DMS79 treated with DMSO at 0.1 percent for 48 hours (cell line): ENCODE measurements at regions not wholly inside any gene's neighbourhood (a gene's known extent, or its start where the extent isn't known, plus 50 kb on each side); places are given as distances from the start of the nearest gene placed in this dataset.
"Not testable (repeated sequence)": the region's sequence is repeated elsewhere in the genome, so short reads cannot be mapped to it uniquely, and the experiment has no call there.

Source experiments
- DNase-seq: peaks from one replicate; lab custom pipeline; 2025; lab: John Stamatoyannopoulos, UW

- no peak for DNase-seq
Measured at GRCh38 chr18:61676773-61677434, 215.9 kb downstream of the RNF152 start.

- no peak for DNase-seq
Measured at GRCh38 chr18:61669320-61669719, 223.5 kb downstream of the RNF152 start.

- no peak for DNase-seq
Measured at GRCh38 chr18:61666876-61667590, 225.8 kb downstream of the RNF152 start.

- DNase-seq = no peak
Measured at GRCh38 chr18:61664419-61665084, 228.3 kb downstream of the RNF152 start.

- no peak for DNase-seq
Measured at GRCh38 chr18:61662726-61663125, 230.1 kb downstream of the RNF152 start.

- DNase-seq = no peak
Measured at GRCh38 chr18:61658431-61658830, 234.4 kb downstream of the RNF152 start.

- DNase-seq = no peak
Measured at GRCh38 chr18:61657066-61657732, 235.6 kb downstream of the RNF152 start.

- no peak for DNase-seq
Measured at GRCh38 chr18:61655630-61656029, 237.2 kb downstream of the RNF152 start.

GRCh38 chr18:61653823-61654551, 238.8 kb downstream of the RNF152 start:
- DNase-seq = no peak

GRCh38 chr18:61651880-61652268, 240.9 kb downstream of the RNF152 start:
- no peak for DNase-seq

- DNase-seq = no peak
Measured at GRCh38 chr18:61651145-61651879, 241.5 kb downstream of the RNF152 start.

GRCh38 chr18:61643884-61644647, 248.7 kb downstream of the RNF152 start:
- peak; percentile 71 for DNase-seq

- no peak for DNase-seq
Measured at GRCh38 chr18:61639886-61640285, 252.9 kb downstream of the RNF152 start.

- no peak for DNase-seq
Measured at GRCh38 chr18:61637905-61638595, 254.8 kb downstream of the RNF152 start.

- no peak for DNase-seq
Measured at GRCh38 chr18:61637319-61637718, 255.5 kb downstream of the RNF152 start.

GRCh38 chr18:61635901-61636528, 256.8 kb downstream of the RNF152 start:
- DNase-seq = peak; percentile 31

- DNase-seq = no peak
Measured at GRCh38 chr18:61628085-61628484, 264.7 kb downstream of the RNF152 start.

- DNase-seq = not testable (repeated sequence)
Measured at GRCh38 chr18:61624631-61625030, 268.2 kb downstream of the RNF152 start.

- no peak for DNase-seq
Measured at GRCh38 chr18:61619783-61620182, 273.0 kb downstream of the RNF152 start.
